Prostate gland (tissue), 2 donors: ENCODE measurements at regions not wholly inside any gene's neighbourhood (a gene's known extent, or its start where the extent isn't known, plus 50 kb on each side); places are given as distances from the start of the nearest gene placed in this dataset.

Experiments
- DNase-seq: peaks from one replicate; pipeline ENCODE4 v3.0.0-alpha.2; 2019; ENCODE audit warnings: low spot score
- H3K27ac ChIP-seq, 2 donors: fragments of 200-600 bp; sonication (generic); 2 replicates each; pipeline ENCODE4 v1.5.1; 2017 to 2019
- H3K27me3 ChIP-seq: fragments of 200-600 bp; sonication (generic); replicated peaks from 2 replicates; pipeline ENCODE4 v1.5.1; 2019; ENCODE audit not compliant: insufficient read depth
- H3K36me3 ChIP-seq, 2 donors: fragments of 200-600 bp; sonication (generic); 1 replicate in 1 of 2; 2 replicates in 1 of 2; pipeline versions ENCODE4 v1.5.1 to v1.8.1; 2017 to 2019
- H3K4me1 ChIP-seq: fragments of 200-600 bp; sonication (generic); replicated peaks from 2 replicates; pipeline ENCODE4 v1.5.1; 2019
- H3K4me3 ChIP-seq, 2 donors: fragments of 200-600 bp; sonication (generic); 2 replicates each; pipeline ENCODE4 v1.5.1; 2017 to 2019
- H3K9me3 ChIP-seq: fragments of 200-600 bp; sonication (generic); 2 replicates; pipeline ENCODE4 v1.5.1; 2017
- CTCF ChIP-seq, 4 experiments: fragments of 200-600 bp in 2 of 4; fragments of 450-650 bp in 2 of 4; sonication (generic) in 2 of 4; IDR thresholded peaks; 1 replicate in 3 of 4; 2 replicates in 1 of 4; pipeline ENCODE4 v1.5.1; 2016 to 2019; ENCODE audit warnings: antibody characterized with exemption in 4 of 4, mild to moderate bottlenecking in 2 of 4, moderate library complexity in 2 of 4
- POLR2A ChIP-seq: fragments of 450-650 bp; IDR thresholded peaks from one replicate; pipeline ENCODE4 v1.6.1; 2016; ENCODE audit warnings: antibody characterized with exemption, mild to moderate bottlenecking
- POLR2AphosphoS5 ChIP-seq: sonication (generic); formaldehyde crosslinking; IDR thresholded peaks from one replicate; pipeline ENCODE4 v1.6.1; 2017; ENCODE audit warnings: antibody characterized with exemption
- WGBS: methylation state at CpG from one replicate; pipeline ENCODE4 v1.1.5; 2018; 5-methylcytosine and 5-hydroxymethylcytosine counted together
- intact Hi-C: fragments of 100-400 bp; cut with DNase I; formaldehyde crosslinking; loops from one replicate; pipeline ENCODE4 v1.14.2; 2022

- Histone ChIP-seq H3K4me1 (no peaks in the 10 kb centered on the region), H3K36me3 (no peaks in the 10 kb centered on the region), H3K9me3 (no peaks in the 10 kb centered on the region), H3K4me3 (no peak overlapping the region), H3K27me3 (no peaks in the 10 kb centered on the region), H3K27ac (no peak overlapping the region)
- no peak for DNase-seq
- whole genome bisulfite sequencing, result 77% methylated on average over 7 of the region's 7 CpGs
- no peak for TF ChIP-seq POLR2AphosphoS5
- no peak for TF ChIP-seq POLR2A
- no peak for TF ChIP-seq CTCF (IDR thresholded peaks at IDR 0.05)
- intact Hi-C loops, result no loop called here
Observed at GRCh38 chr3:13262493-13263211, 157.5 kb downstream of the NUP210 start.

GRCh38 chr3:13261892-13262291 lies 158.2 kb downstream of the NUP210 start:
- Histone ChIP-seq H3K9me3 (no peaks in the 10 kb centered on the region), H3K36me3 (no peaks in the 10 kb centered on the region), H3K27ac (no peak overlapping the region), H3K4me3 (no peak overlapping the region), H3K4me1 (no peaks in the 10 kb centered on the region), H3K27me3 (no peaks in the 10 kb centered on the region)
- no peak for TF ChIP-seq POLR2AphosphoS5
- TF ChIP-seq CTCF (IDR thresholded peaks at IDR 0.05), result no peak
- 76% methylated on average over 6 of the region's 6 CpGs for WGBS
- intact Hi-C loops, result no loop called here
- no peak for DNase-seq

GRCh38 chr3:13261104-13261830 lies 158.9 kb downstream of the NUP210 start:
- no peaks in the 10 kb centered on the region for H3K9me3 ChIP-seq
- H3K27ac ChIP-seq, result no peak overlapping the region
- TF ChIP-seq POLR2A (no peak), POLR2AphosphoS5 (no peak), CTCF (IDR thresholded peaks at IDR 0.05) (no peak)
- 85% methylated on average over 15 of the region's 15 CpGs for WGBS
- H3K4me3 ChIP-seq, result no peak overlapping the region
- H3K36me3 ChIP-seq, result no peaks in the 10 kb centered on the region
- DNase-seq, result no peak
- intact Hi-C loops, result no loop called here
- H3K27me3 ChIP-seq, result no peaks in the 10 kb centered on the region
- no peaks in the 10 kb centered on the region for H3K4me1 ChIP-seq

GRCh38 chr3:13260259-13261103 lies 159.6 kb downstream of the NUP210 start:
- TF ChIP-seq POLR2A, result no peak
- no peak for TF ChIP-seq POLR2AphosphoS5
- no peak for TF ChIP-seq CTCF (IDR thresholded peaks at IDR 0.05)
- Histone ChIP-seq H3K9me3 (no peaks in the 10 kb centered on the region), H3K4me3 (no peak overlapping the region), H3K4me1 (no peaks in the 10 kb centered on the region), H3K36me3 (no peaks in the 10 kb centered on the region), H3K27ac (no peak overlapping the region), H3K27me3 (no peaks in the 10 kb centered on the region)
- no peak for DNase-seq
- intact Hi-C loops, result no loop called here
- WGBS, result 82% methylated on average over 15 of the region's 15 CpGs
